HCT116 (cell line): ENCODE measurements at regions not wholly inside any gene's neighbourhood (a gene's known extent, or its start where the extent isn't known, plus 50 kb on each side); places are given as distances from the start of the nearest gene placed in this dataset.
"Not testable (repeated sequence)": the region's sequence is repeated elsewhere in the genome, so short reads cannot be mapped to it uniquely, and the experiment has no call there.

Experiments used
- ATAC-seq: fragments of 200-7000 bp; cut with Tn5 transposase; 2 replicates; pipeline ENCODE4 v1.9.1; 2020; ENCODE audit warnings: mild to moderate bottlenecking, moderate library complexity
- BruUV-seq: library from RNA; stranded (reverse); fragments of 400-500 nt; replicated peaks from 2 replicates; lab custom pipeline; 2021; lab: Mats Ljungman, UMichigan
- CTCF ChIA-PET: fragments of 300-600 bp; sonication (Branson Sonifier 250); formaldehyde crosslinking; loops from one replicate; lab custom pipeline; 2021; ENCODE audit warnings: antibody characterized with exemption; lab: Charles Lee
- POLR2A ChIA-PET: fragments of 300-600, 350-600 bp; sonication (Branson Sonifier 250); formaldehyde crosslinking; loops from one replicate; lab custom pipeline; 2021; ENCODE audit warnings: antibody characterized with exemption; lab: Charles Lee
- RAD21 ChIA-PET, 2 experiments: fragments of 300-600 bp; sonication (Branson Sonifier 250); formaldehyde crosslinking; loops; one replicate each; lab custom pipeline; 2023; ENCODE audit warnings: low total read pairs in 2 of 2; ENCODE audit not compliant: uncharacterized antibody in 2 of 2, unreplicated experiment in 2 of 2, low non-redundant PET in 1 of 2; lab: Charles Lee
- DNase-seq: peaks from one replicate; pipeline ENCODE4 v3.0.0-alpha.2; 2010; ENCODE audit warnings: low read depth, low spot score
- H2AFZ ChIP-seq: fragments of 200-600 bp; shearing (Covaris generic), sonication (generic); 2 replicates; pipeline ENCODE4 v1.6.1; 2017; ENCODE audit warnings: low read depth, mixed run types, mixed read lengths, antibody characterized with exemption, low read length; ENCODE audit not compliant: poor library complexity, severe bottlenecking
- H3K27ac ChIP-seq: 2 replicates; pipeline ENCODE4 v1.5.1; 2012; ENCODE audit warnings: low read depth, low read length
- H3K27me3 ChIP-seq: fragments of 200-600 bp; sonication (generic); 2 replicates; pipeline ENCODE4 v1.6.1; 2016; ENCODE audit warnings: mixed run types, low read length, mixed read lengths; ENCODE audit not compliant: insufficient read depth
- H3K36me3 ChIP-seq, 2 experiments: fragments of 200-500 bp in 1 of 2; fragments of 200-600 bp in 1 of 2; sonication (Bioruptor generic) in 1 of 2; sonication (generic) in 1 of 2; 2 replicates each; pipeline versions ENCODE4 v1.5.1 to v1.6.1; 2014 to 2016; ENCODE audit warnings: low read length in 2 of 2, inconsistent platforms in 1 of 2, mixed read lengths in 1 of 2, mixed run types in 1 of 2; ENCODE audit not compliant: insufficient read depth in 2 of 2, control insufficient read depth in 1 of 2
- H3K4me1 ChIP-seq, 2 experiments: fragments of 200-600 bp in 1 of 2; sonication (generic) in 1 of 2; 2 replicates each; pipeline versions ENCODE4 v1.5.1 to v1.6.1; 2012 to 2017; ENCODE audit warnings: low read length in 2 of 2, inconsistent platforms in 1 of 2, mild to moderate bottlenecking in 1 of 2, mixed read lengths in 1 of 2, mixed run types in 1 of 2, moderate library complexity in 1 of 2; ENCODE audit not compliant: insufficient read depth in 2 of 2, control insufficient read depth in 1 of 2
- H3K4me2 ChIP-seq: fragments of 200-600 bp; sonication (generic); 2 replicates; pipeline ENCODE4 v1.6.1; 2017; ENCODE audit warnings: mixed run types, low read length, mixed read lengths
- H3K4me3 ChIP-seq, 2 experiments: fragments of 200-600 bp in 1 of 2; sonication (generic) in 1 of 2; replicated peaks in 1 of 2; 2 replicates each; pipeline ENCODE4 v1.5.1; 2011 to 2016; ENCODE audit warnings: low read length in 2 of 2, control low read depth in 1 of 2, low read depth in 1 of 2, mild to moderate bottlenecking in 1 of 2, mixed read lengths in 1 of 2, mixed run types in 1 of 2
- H3K79me2 ChIP-seq: fragments of 200-600 bp; sonication (generic); 2 replicates; pipeline ENCODE4 v1.6.1; 2017; ENCODE audit warnings: mild to moderate bottlenecking, mixed run types, low read length, moderate library complexity, mixed read lengths; ENCODE audit not compliant: insufficient read depth
- H3K9ac ChIP-seq: fragments of 200-600 bp; sonication (generic); 2 replicates; pipeline ENCODE4 v1.6.1; 2016; ENCODE audit warnings: low read length, mixed read lengths
- H3K9me2 ChIP-seq: fragments of 200-600 bp; sonication (generic), shearing (Covaris generic); 2 replicates; pipeline ENCODE4 v1.6.1; 2017; ENCODE audit warnings: mixed run types, mild to moderate bottlenecking, moderate library complexity; ENCODE audit not compliant: insufficient read depth
- H3K9me3 ChIP-seq, 2 experiments: fragments of 200-500 bp in 1 of 2; fragments of 200-600 bp in 1 of 2; sonication (Bioruptor generic) in 1 of 2; sonication (generic) in 1 of 2; 2 replicates each; pipeline ENCODE4 v1.6.1; 2014 to 2017; ENCODE audit warnings: low read length in 2 of 2, mixed read lengths in 2 of 2, inconsistent platforms in 1 of 2, low read depth in 1 of 2, mild to moderate bottlenecking in 1 of 2, mixed run types in 1 of 2, moderate library complexity in 1 of 2; ENCODE audit not compliant: control insufficient read depth in 1 of 2, insufficient read depth in 1 of 2
- H4K20me1 ChIP-seq: fragments of 200-600 bp; sonication (generic), shearing (Covaris generic); 2 replicates; pipeline ENCODE4 v1.6.1; 2017; ENCODE audit warnings: mixed run types, mild to moderate bottlenecking, moderate library complexity; ENCODE audit not compliant: insufficient read depth
- CEBPB ChIP-seq: IDR thresholded peaks from 2 replicates; pipeline ENCODE4 v1.6.1; 2012; ENCODE audit warnings: low read depth
- JUND ChIP-seq: IDR thresholded peaks from 2 replicates; pipeline ENCODE4 v1.6.1; 2012
- intact Hi-C: fragments of 100-400 bp; cut with micrococcal nuclease; formaldehyde crosslinking; loops from 2 replicates; pipeline ENCODE4 v1.10.0; 2022

GRCh38 chr14:105883066-105884005 lies 357.0 kb downstream of the TMEM121 start:
- H3K9ac ChIP-seq: no peak overlapping the region
- H3K4me1 ChIP-seq: no peaks in the 10 kb centered on the region
- no peak for ATAC-seq
- BruUV-seq: no TSS peak
- peaks cover 8% of the 10 kb centered on the region for H3K27me3 ChIP-seq
- H2AFZ ChIP-seq: no peak overlapping the region
- ChIA-PET RAD21 (no interaction called here), CTCF (no interaction called here), POLR2A (no interaction called here)
- H3K4me3 ChIP-seq: no peak overlapping the region
- H3K9me2 ChIP-seq: no peaks in the 10 kb centered on the region
- TF ChIP-seq JUND (no peak), CEBPB (no peak)
- no peak for DNase-seq
- H3K27ac ChIP-seq: no peak overlapping the region
- H3K36me3 ChIP-seq: no peaks in the 10 kb centered on the region
- H3K79me2 ChIP-seq: no peaks in the 10 kb centered on the region
- H3K9me3 ChIP-seq: no peaks in the 10 kb centered on the region
- H3K4me2 ChIP-seq: no peak overlapping the region
- intact Hi-C loops: no loop called here
- no peaks in the 10 kb centered on the region for H4K20me1 ChIP-seq

- H2AFZ ChIP-seq, DNase-seq, H3K27me3 ChIP-seq, H3K4me2 ChIP-seq, ATAC-seq, H3K4me3 ChIP-seq, H3K27ac ChIP-seq, H3K9me3 ChIP-seq, CTCF ChIA-PET, POLR2A ChIA-PET, H4K20me1 ChIP-seq, H3K4me1 ChIP-seq, H3K79me2 ChIP-seq, H3K36me3 ChIP-seq, H3K9me2 ChIP-seq, intact Hi-C loops, RAD21 ChIA-PET, H3K9ac ChIP-seq, BruUV-seq: not testable (repeated sequence)
These were observed 357.9 kb downstream of the TMEM121 start for GRCh38 chr14:105884192-105884807.
